ENCODE measurements at regions not wholly inside any gene's neighbourhood (a gene's known extent, or its start where the extent isn't known, plus 50 kb on each side); places are given as distances from the start of the nearest gene placed in this dataset.

DNA sequence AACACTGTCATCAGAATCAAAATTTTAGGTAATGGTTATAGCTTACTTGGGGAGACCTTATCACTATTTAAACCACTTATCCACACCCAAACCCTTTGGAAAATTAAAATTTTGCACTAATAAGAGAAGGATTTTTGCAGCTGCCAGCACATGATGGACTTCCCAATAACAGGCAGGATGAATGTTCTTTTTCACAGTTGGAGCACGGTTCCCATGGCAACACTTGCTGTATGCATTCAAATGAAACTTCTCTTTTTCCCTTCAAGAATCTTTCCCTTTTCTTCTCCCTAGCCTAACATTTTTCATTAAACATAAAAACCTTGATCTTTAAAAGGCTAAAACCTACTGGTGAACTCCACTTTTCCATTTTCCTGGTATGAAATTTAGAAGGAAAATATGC lies 768.2 kb downstream of the KCTD8 start:
- Histone ChIP-seq H3K27ac (ENCODE audit: poor library complexity, severe bottlenecking) (no peak overlapping the region), H3K27me3 (ENCODE audit: insufficient read depth, poor library complexity, severe bottlenecking) (no peaks in the 10 kb centered on the region), H3K4me3 (ENCODE audit: severe bottlenecking) (no peak overlapping the region), H3K4me1 (ENCODE audit: insufficient read depth, poor library complexity, severe bottlenecking) (no peaks in the 10 kb centered on the region), H3K9me3 (ENCODE audit: severe bottlenecking) (no peaks in the 10 kb centered on the region), H3K36me3 (ENCODE audit: low read depth) (no peaks in the 10 kb centered on the region)
- TF ChIP-seq, protein P1, sequence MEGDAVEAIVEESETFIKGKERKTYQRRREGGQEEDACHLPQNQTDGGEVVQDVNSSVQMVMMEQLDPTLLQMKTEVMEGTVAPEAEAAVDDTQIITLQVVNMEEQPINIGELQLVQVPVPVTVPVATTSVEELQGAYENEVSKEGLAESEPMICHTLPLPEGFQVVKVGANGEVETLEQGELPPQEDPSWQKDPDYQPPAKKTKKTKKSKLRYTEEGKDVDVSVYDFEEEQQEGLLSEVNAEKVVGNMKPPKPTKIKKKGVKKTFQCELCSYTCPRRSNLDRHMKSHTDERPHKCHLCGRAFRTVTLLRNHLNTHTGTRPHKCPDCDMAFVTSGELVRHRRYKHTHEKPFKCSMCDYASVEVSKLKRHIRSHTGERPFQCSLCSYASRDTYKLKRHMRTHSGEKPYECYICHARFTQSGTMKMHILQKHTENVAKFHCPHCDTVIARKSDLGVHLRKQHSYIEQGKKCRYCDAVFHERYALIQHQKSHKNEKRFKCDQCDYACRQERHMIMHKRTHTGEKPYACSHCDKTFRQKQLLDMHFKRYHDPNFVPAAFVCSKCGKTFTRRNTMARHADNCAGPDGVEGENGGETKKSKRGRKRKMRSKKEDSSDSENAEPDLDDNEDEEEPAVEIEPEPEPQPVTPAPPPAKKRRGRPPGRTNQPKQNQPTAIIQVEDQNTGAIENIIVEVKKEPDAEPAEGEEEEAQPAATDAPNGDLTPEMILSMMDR (IDR thresholded peaks at IDR 0.05; ENCODE audit: poor library complexity, severe bottlenecking): no peak
- ATAC-seq (ENCODE audit: low read depth) (no peak), DNase-seq (ENCODE audit: low spot score) (no peak)

- TF ChIP-seq, protein P1 (IDR thresholded peaks at IDR 0.05; ENCODE audit: poor library complexity, severe bottlenecking): no peak
- H3K36me3 ChIP-seq (ENCODE audit: low read depth): no peaks in the 10 kb centered on the region
- ATAC-seq (ENCODE audit: low read depth): no peak
- no peaks in the 10 kb centered on the region for H3K27me3 ChIP-seq (ENCODE audit: insufficient read depth, poor library complexity, severe bottlenecking)
- H3K4me1 ChIP-seq (ENCODE audit: insufficient read depth, poor library complexity, severe bottlenecking): no peaks in the 10 kb centered on the region
- H3K9me3 ChIP-seq (ENCODE audit: severe bottlenecking): no peaks in the 10 kb centered on the region
- H3K4me3 ChIP-seq (ENCODE audit: severe bottlenecking): no peak overlapping the region
- DNase-seq (ENCODE audit: low spot score): no peak
- H3K27ac ChIP-seq (ENCODE audit: poor library complexity, severe bottlenecking): no peak overlapping the region
These were observed 766.1 kb downstream of the KCTD8 start for GRCh38 chr4:43682551-43682950.

DNA sequence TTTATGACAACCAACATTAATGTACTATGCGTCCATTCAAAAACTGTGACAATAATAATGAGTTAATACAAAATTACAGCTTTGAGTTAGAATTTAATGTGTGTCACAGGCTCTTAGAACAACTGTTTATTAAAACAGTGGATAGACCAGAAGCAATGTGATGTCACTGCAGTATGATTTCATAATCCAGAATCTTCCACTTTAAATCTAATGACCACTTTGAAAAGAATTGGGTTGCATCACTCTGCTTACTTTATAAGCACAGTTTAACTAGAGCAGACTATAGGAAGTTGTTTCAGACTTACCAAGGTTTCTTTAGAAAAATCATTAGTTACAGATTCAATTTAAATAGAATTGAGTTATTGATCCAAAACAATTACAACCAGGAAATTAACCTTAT lies 758.5 kb downstream of the KCTD8 start:
- ATAC-seq (ENCODE audit: low read depth) (no peak), DNase-seq (ENCODE audit: low spot score) (no peak)
- H3K27me3 ChIP-seq (ENCODE audit: insufficient read depth, poor library complexity, severe bottlenecking): no peaks in the 10 kb centered on the region
- no peaks in the 10 kb centered on the region for H3K4me1 ChIP-seq (ENCODE audit: insufficient read depth, poor library complexity, severe bottlenecking)
- TF ChIP-seq, protein P1 (IDR thresholded peaks at IDR 0.05; ENCODE audit: poor library complexity, severe bottlenecking): no peak
- no peak overlapping the region for H3K27ac ChIP-seq (ENCODE audit: poor library complexity, severe bottlenecking)
- H3K4me3 ChIP-seq (ENCODE audit: severe bottlenecking): no peak overlapping the region
- no peaks in the 10 kb centered on the region for H3K36me3 ChIP-seq (ENCODE audit: low read depth)
- H3K9me3 ChIP-seq (ENCODE audit: severe bottlenecking): no peaks in the 10 kb centered on the region

- TF ChIP-seq, protein P1 (IDR thresholded peaks at IDR 0.05; ENCODE audit: poor library complexity, severe bottlenecking): no peak
- Histone ChIP-seq H3K36me3 (ENCODE audit: low read depth) (no peaks in the 10 kb centered on the region), H3K27ac (ENCODE audit: poor library complexity, severe bottlenecking) (no peak overlapping the region), H3K9me3 (ENCODE audit: severe bottlenecking) (no peaks in the 10 kb centered on the region), H3K4me3 (ENCODE audit: severe bottlenecking) (no peak overlapping the region), H3K4me1 (ENCODE audit: insufficient read depth, poor library complexity, severe bottlenecking) (no peaks in the 10 kb centered on the region), H3K27me3 (ENCODE audit: insufficient read depth, poor library complexity, severe bottlenecking) (no peaks in the 10 kb centered on the region)
- ATAC-seq (ENCODE audit: low read depth): no peak
- no peak for DNase-seq (ENCODE audit: low spot score)
These were observed 754.7 kb downstream of the KCTD8 start for GRCh38 chr4:43693876-43694275.

- ATAC-seq (ENCODE audit: low read depth) (no peak), DNase-seq (ENCODE audit: low spot score) (no peak)
- H3K36me3 ChIP-seq (ENCODE audit: low read depth): no peaks in the 10 kb centered on the region
- TF ChIP-seq, protein P1 (IDR thresholded peaks at IDR 0.05; ENCODE audit: poor library complexity, severe bottlenecking): no peak
- H3K4me1 ChIP-seq (ENCODE audit: insufficient read depth, poor library complexity, severe bottlenecking): no peaks in the 10 kb centered on the region
- no peaks in the 10 kb centered on the region for H3K27me3 ChIP-seq (ENCODE audit: insufficient read depth, poor library complexity, severe bottlenecking)
- no peak overlapping the region for H3K27ac ChIP-seq (ENCODE audit: poor library complexity, severe bottlenecking)
- H3K9me3 ChIP-seq (ENCODE audit: severe bottlenecking): no peaks in the 10 kb centered on the region
- H3K4me3 ChIP-seq (ENCODE audit: severe bottlenecking): no peak overlapping the region
These were observed 739.2 kb downstream of the KCTD8 start for GRCh38 chr4:43709443-43709842.
